GM12873 (cell line): ENCODE measurements at regions not wholly inside any gene's neighbourhood (a gene's known extent, or its start where the extent isn't known, plus 50 kb on each side); places are given as distances from the start of the nearest gene placed in this dataset.

ENCODE experiments used
- CTCF ChIP-seq: IDR thresholded peaks from 2 replicates; pipeline ENCODE4 v1.5.1; 2012; ENCODE audit warnings: low read depth, mild to moderate bottlenecking, moderate library complexity, low read length, control low read depth; ENCODE audit not compliant: insufficient read depth; ENCODE audit errors: missing control alignments

GRCh38 chr6:135555550-135555949 is 58.0 kb upstream of the AHI1 start:
- no peak for TF ChIP-seq CTCF

- no peak for TF ChIP-seq CTCF
These were observed 60.0 kb upstream of the AHI1 start for GRCh38 chr6:135557582-135557981.

- no peak for TF ChIP-seq CTCF
These were observed 69.0 kb upstream of the AHI1 start for GRCh38 chr6:135566311-135567068.

GRCh38 chr6:135567375-135568083 is 70.0 kb upstream of the AHI1 start:
- TF ChIP-seq CTCF: no peak

GRCh38 chr6:135568379-135568778 is 70.8 kb upstream of the AHI1 start:
- no peak for TF ChIP-seq CTCF

GRCh38 chr6:135572051-135572450 is 74.5 kb upstream of the AHI1 start:
- TF ChIP-seq CTCF: no peak

GRCh38 chr6:135575629-135576028 is 78.1 kb upstream of the AHI1 start:
- TF ChIP-seq CTCF: no peak
